OCI-LY7 (cell line): ENCODE measurements at regions not wholly inside any gene's neighbourhood (a gene's known extent, or its start where the extent isn't known, plus 50 kb on each side); places are given as distances from the start of the nearest gene placed in this dataset.

Source experiments
- BruUV-seq: library from RNA; stranded (reverse); fragments of 400-500 nt; replicated peaks from 2 replicates; lab custom pipeline; 2021; lab: Mats Ljungman, UMichigan
- CTCF ChIA-PET: fragments of 300-600 bp; sonication (Branson Sonifier 250); formaldehyde crosslinking; loops from one replicate; lab custom pipeline; 2022; ENCODE audit warnings: antibody characterized with exemption; ENCODE audit not compliant: unreplicated experiment; lab: Charles Lee
- POLR2A ChIA-PET: fragments of 300-600 bp; sonication (Branson Sonifier 250); formaldehyde crosslinking; loops from one replicate; lab custom pipeline; 2022; ENCODE audit warnings: antibody characterized with exemption; lab: Charles Lee
- DNase-seq: peaks from one replicate; pipeline ENCODE4 v3.0.0-alpha.2; 2015; ENCODE audit warnings: low spot score
- H2AFZ ChIP-seq: fragments of 200-600 bp; sonication (generic), shearing (Covaris generic); 2 replicates; pipeline ENCODE4 v1.6.1; 2014; ENCODE audit warnings: mild to moderate bottlenecking, antibody characterized with exemption, low read length, moderate library complexity
- H3K27ac ChIP-seq: fragments of 200-600 bp; sonication (generic); 2 replicates; pipeline ENCODE4 v1.5.1; 2014; ENCODE audit warnings: mixed run types, low read depth, mild to moderate bottlenecking, moderate library complexity, low read length, inconsistent platforms; ENCODE audit not compliant: poor library complexity, severe bottlenecking
- H3K36me3 ChIP-seq: fragments of 200-600 bp; sonication (generic); 2 replicates; pipeline ENCODE4 v1.6.1; 2014; ENCODE audit warnings: mild to moderate bottlenecking, antibody characterized with exemption, low read length, moderate library complexity, mixed read lengths; ENCODE audit not compliant: insufficient read depth
- H3K4me1 ChIP-seq: fragments of 200-600 bp; sonication (generic); 2 replicates; pipeline ENCODE4 v1.5.1; 2014; ENCODE audit warnings: mild to moderate bottlenecking, low read length; ENCODE audit not compliant: insufficient read depth, poor library complexity, severe bottlenecking
- H3K4me2 ChIP-seq: fragments of 200-600 bp; sonication (generic); 2 replicates; pipeline ENCODE4 v1.6.1; 2014; ENCODE audit warnings: mild to moderate bottlenecking, low read length
- H3K4me3 ChIP-seq: fragments of 200-600 bp; sonication (generic); 2 replicates; pipeline ENCODE4 v1.5.1; 2014; ENCODE audit warnings: mild to moderate bottlenecking, low read depth, low read length; ENCODE audit not compliant: poor library complexity, severe bottlenecking
- H3K79me2 ChIP-seq: fragments of 200-600 bp; sonication (generic); 2 replicates; pipeline ENCODE4 v1.6.1; 2016; ENCODE audit warnings: low read depth, mild to moderate bottlenecking, low read length, moderate library complexity, mixed read lengths; ENCODE audit not compliant: insufficient read depth
- H3K9me2 ChIP-seq: fragments of 200-600 bp; sonication (generic); 2 replicates; pipeline ENCODE4 v1.6.1; 2016; ENCODE audit warnings: mild to moderate bottlenecking, low read length, mixed read lengths; ENCODE audit not compliant: insufficient read depth
- H3K9me3 ChIP-seq: fragments of 200-600 bp; sonication (generic); 2 replicates; pipeline ENCODE4 v1.6.1; 2014; ENCODE audit warnings: mild to moderate bottlenecking, mixed run types, low read length, mixed read lengths
- H4K20me1 ChIP-seq: fragments of 200-600 bp; sonication (generic); 2 replicates; pipeline ENCODE4 v1.6.1; 2014; ENCODE audit warnings: mild to moderate bottlenecking, antibody characterized with exemption, low read length, moderate library complexity, mixed read lengths; ENCODE audit not compliant: insufficient read depth
- CTCF ChIP-seq: fragments of 200-600 bp; sonication (generic); conservative IDR thresholded peaks from 2 replicates; pipeline ENCODE4 v1.5.1; 2014; ENCODE audit warnings: mild to moderate bottlenecking, antibody characterized with exemption, low read length, moderate library complexity, mixed read lengths
- EZH2phosphoT487 ChIP-seq: fragments of 200-600 bp; sonication (generic); IDR thresholded peaks from 2 replicates; pipeline ENCODE4 v1.6.1; 2018; ENCODE audit warnings: low read depth, borderline replicate concordance, mild to moderate bottlenecking, mixed run types, antibody characterized with exemption, low read length, moderate library complexity, mixed read lengths
- intact Hi-C: fragments of 100-400 bp; cut with micrococcal nuclease; formaldehyde crosslinking; loops from one replicate; pipeline ENCODE4 v1.10.0; 2022; ENCODE audit not compliant: unreplicated experiment

- intact Hi-C loops = no loop called here
- Histone ChIP-seq H3K4me1 (no peaks in the 10 kb centered on the region), H3K79me2 (no peaks in the 10 kb centered on the region), H3K9me3 (no peaks in the 10 kb centered on the region), H3K4me3 (no peak overlapping the region), H2AFZ (no peak overlapping the region), H3K27ac (no peak overlapping the region), H3K9me2 (no peaks in the 10 kb centered on the region), H3K4me2 (no peak overlapping the region), H3K36me3 (no peaks in the 10 kb centered on the region), H4K20me1 (no peaks in the 10 kb centered on the region)
- CTCF ChIA-PET = no interaction called here
- POLR2A ChIA-PET = no interaction called here
- BruUV-seq = no TSS peak
- TF ChIP-seq EZH2phosphoT487 (no peak), CTCF (no peak)
- DNase-seq = no peak
These were observed 297.8 kb upstream of the ACTBL2 start for GRCh38 chr5:57780306-57780960.

GRCh38 chr5:57779383-57780223, 297.0 kb upstream of the ACTBL2 start:
- H3K4me1 ChIP-seq = no peaks in the 10 kb centered on the region
- BruUV-seq = no TSS peak
- H2AFZ ChIP-seq = no peak overlapping the region
- H3K4me2 ChIP-seq = no peak overlapping the region
- H3K27ac ChIP-seq = no peak overlapping the region
- no peaks in the 10 kb centered on the region for H3K79me2 ChIP-seq
- peak; percentile 34 for DNase-seq
- ChIA-PET POLR2A (no interaction called here), CTCF (interaction anchor here (0.8 kb wide), 1 partner anchor 694 kb away, joined by 3 read pairs; no protein-coding TSS in a partner anchor)
- H3K9me2 ChIP-seq = no peaks in the 10 kb centered on the region
- intact Hi-C loops = loop anchor here (1.0 kb wide), 1 partner anchor 683 kb away; no protein-coding TSS in a partner anchor
- no peaks in the 10 kb centered on the region for H3K9me3 ChIP-seq
- H3K4me3 ChIP-seq = no peak overlapping the region
- H3K36me3 ChIP-seq = no peaks in the 10 kb centered on the region
- H4K20me1 ChIP-seq = no peaks in the 10 kb centered on the region
- no peak for TF ChIP-seq EZH2phosphoT487
- peak; percentile 75 for TF ChIP-seq CTCF
